Activated naive CD4-positive, alpha-beta T cell treated with anti-CD3 and anti-CD28 coated beads, Interleukin-2, amount 50 U/mL, for 72 hours (primary cell): ENCODE measurements at regions not wholly inside any gene's neighbourhood (a gene's known extent, or its start where the extent isn't known, plus 50 kb on each side); places are given as distances from the start of the nearest gene placed in this dataset.

Source experiments
- ATAC-seq, 2 donors: fragments of 150-1000 bp; cut with Tn5 transposase; 2 replicates each; pipeline ENCODE4 v1.10.0; 2021; ENCODE audit warnings: mild to moderate bottlenecking in 2 of 2, moderate library complexity in 2 of 2
- DNase-seq, 2 donors: peaks; one replicate each; pipeline ENCODE4 v3.0.0; 2021 to 2022; ENCODE audit warnings: low spot score in 2 of 2
- H3K27ac Mint-ChIP-seq, 2 donors: one replicate each; pipeline ENCODE4 v1.8.0; 2022; ENCODE audit warnings: mild to moderate bottlenecking in 2 of 2, mixed read lengths in 2 of 2
- H3K36me3 Mint-ChIP-seq, 2 donors: one replicate each; pipeline ENCODE4 v1.8.0; 2022; ENCODE audit warnings: mixed read lengths in 2 of 2
- H3K9me3 Mint-ChIP-seq, 2 donors: one replicate each; pipeline ENCODE4 v1.8.0; 2022; ENCODE audit warnings: mixed read lengths in 2 of 2

GRCh38 chr4:26094911-26095310 is 180.9 kb downstream of the SMIM20 start:
- H3K36me3 Mint-ChIP-seq = peaks cover 45 to 91% of the 10 kb centered on the region in 2 donors
- H3K27ac Mint-ChIP-seq = no peak overlapping the region
- ATAC-seq = no peak
- no peak for DNase-seq
- H3K9me3 Mint-ChIP-seq = peaks cover 34 to 57% of the 10 kb centered on the region in 2 donors

- DNase-seq = no peak
- H3K27ac Mint-ChIP-seq = no peak overlapping the region
- peaks cover 23 to 52% of the 10 kb centered on the region in 2 donors for H3K9me3 Mint-ChIP-seq
- H3K36me3 Mint-ChIP-seq = peaks cover 20 to 65% of the 10 kb centered on the region in 2 donors
- no peak for ATAC-seq
Observed at GRCh38 chr4:26099967-26100366, 185.9 kb downstream of the SMIM20 start.

GRCh38 chr4:26101011-26101410 is 187.0 kb downstream of the SMIM20 start:
- H3K9me3 Mint-ChIP-seq = peaks cover 23 to 52% of the 10 kb centered on the region in 2 donors
- ATAC-seq (no peak), DNase-seq (no peak)
- peak overlapping the region in 1 of 2 donors; percentile 26 for H3K27ac Mint-ChIP-seq
- H3K36me3 Mint-ChIP-seq = peaks cover 20 to 64% of the 10 kb centered on the region in 2 donors

- no peak for DNase-seq
- Mint-ChIP-seq H3K27ac (no peak overlapping the region), H3K36me3 (peaks cover 7 to 53% of the 10 kb centered on the region in 2 donors), H3K9me3 (peaks cover 8 to 33% of the 10 kb centered on the region in 2 donors)
- ATAC-seq = no peak
Observed at GRCh38 chr4:26104056-26104685, 190.2 kb downstream of the SMIM20 start.

GRCh38 chr4:26105337-26105736 is 191.3 kb downstream of the SMIM20 start:
- H3K9me3 Mint-ChIP-seq = peaks cover 0 to 28% of the 10 kb centered on the region in 2 donors
- peaks cover 0 to 47% of the 10 kb centered on the region in 2 donors for H3K36me3 Mint-ChIP-seq
- ATAC-seq (no peak), DNase-seq (no peak)
- no peak overlapping the region for H3K27ac Mint-ChIP-seq

- H3K36me3 Mint-ChIP-seq = peaks cover 0 to 49% of the 10 kb centered on the region in 2 donors
- H3K27ac Mint-ChIP-seq = no peak overlapping the region
- H3K9me3 Mint-ChIP-seq = peaks cover 0 to 30% of the 10 kb centered on the region in 2 donors
- ATAC-seq = no peak
- no peak for DNase-seq
Observed at GRCh38 chr4:26105815-26106699, 192.0 kb downstream of the SMIM20 start.

- Mint-ChIP-seq H3K36me3 (peaks cover 0 to 56% of the 10 kb centered on the region in 2 donors), H3K9me3 (peaks cover 0 to 38% of the 10 kb centered on the region in 2 donors), H3K27ac (no peak overlapping the region)
- ATAC-seq (no peak), DNase-seq (no peak)
Observed at GRCh38 chr4:26106776-26107175, 192.8 kb downstream of the SMIM20 start.

- peaks cover 2 to 69% of the 10 kb centered on the region in 2 donors for H3K36me3 Mint-ChIP-seq
- DNase-seq = no peak
- peaks cover under 1 to 44% of the 10 kb centered on the region in 2 donors for H3K9me3 Mint-ChIP-seq
- H3K27ac Mint-ChIP-seq = no peak overlapping the region
- no peak for ATAC-seq
Observed at GRCh38 chr4:26108054-26108453, 194.0 kb downstream of the SMIM20 start.

GRCh38 chr4:26110493-26110892 is 196.5 kb downstream of the SMIM20 start:
- ATAC-seq (no peak), DNase-seq (no peak)
- peaks cover 7 to 46% of the 10 kb centered on the region in 2 donors for H3K9me3 Mint-ChIP-seq
- no peak overlapping the region for H3K27ac Mint-ChIP-seq
- H3K36me3 Mint-ChIP-seq = peaks cover 7 to 69% of the 10 kb centered on the region in 2 donors

- DNase-seq (no peak), ATAC-seq (no peak)
- peaks cover 7 to 47% of the 10 kb centered on the region in 2 donors for H3K9me3 Mint-ChIP-seq
- H3K36me3 Mint-ChIP-seq = peaks cover 7 to 56% of the 10 kb centered on the region in 2 donors
- no peak overlapping the region for H3K27ac Mint-ChIP-seq
Observed at GRCh38 chr4:26113339-26113940, 199.4 kb downstream of the SMIM20 start.

GRCh38 chr4:26116057-26116456 is 202.0 kb downstream of the SMIM20 start:
- H3K9me3 Mint-ChIP-seq = peaks cover 7 to 46% of the 10 kb centered on the region in 2 donors
- DNase-seq (no peak), ATAC-seq (no peak)
- no peak overlapping the region for H3K27ac Mint-ChIP-seq
- peaks cover 7 to 49% of the 10 kb centered on the region in 2 donors for H3K36me3 Mint-ChIP-seq

- Mint-ChIP-seq H3K36me3 (peaks cover 0 to 21% of the 10 kb centered on the region in 2 donors), H3K27ac (no peak overlapping the region), H3K9me3 (peaks cover 0 to 23% of the 10 kb centered on the region in 2 donors)
- ATAC-seq (no peak), DNase-seq (no peak)
Observed at GRCh38 chr4:26120098-26120825, 200.6 kb upstream of the RBPJ start.

GRCh38 chr4:26122690-26123089 is 198.1 kb upstream of the RBPJ start:
- no peak for ATAC-seq
- Mint-ChIP-seq H3K9me3 (peaks cover 4 to 22% of the 10 kb centered on the region in 2 donors), H3K36me3 (peaks cover 0 to 35% of the 10 kb centered on the region in 2 donors)

GRCh38 chr4:26124753-26125321 is 196.0 kb upstream of the RBPJ start:
- no peak overlapping the region for H3K27ac Mint-ChIP-seq
- peaks cover 7 to 27% of the 10 kb centered on the region in 2 donors for H3K9me3 Mint-ChIP-seq
- ATAC-seq = no peak
- H3K36me3 Mint-ChIP-seq = peaks cover 0 to 50% of the 10 kb centered on the region in 2 donors
- no peak for DNase-seq

More at GRCh38 chr4:26122690-26123089, 198.1 kb upstream of the RBPJ start:
- H3K27ac Mint-ChIP-seq = no peak overlapping the region
- DNase-seq = no peak

GRCh38 chr4:26126143-26126718 is 194.6 kb upstream of the RBPJ start:
- Mint-ChIP-seq H3K36me3 (peaks cover 0 to 60% of the 10 kb centered on the region in 2 donors), H3K27ac (no peak overlapping the region), H3K9me3 (peaks cover 7 to 22% of the 10 kb centered on the region in 2 donors)
- ATAC-seq (no peak), DNase-seq (no peak)

GRCh38 chr4:26126994-26127393 is 193.8 kb upstream of the RBPJ start:
- Mint-ChIP-seq H3K36me3 (peaks cover 0 to 54% of the 10 kb centered on the region in 2 donors), H3K9me3 (peaks cover 7 to 22% of the 10 kb centered on the region in 2 donors), H3K27ac (no peak overlapping the region)
- ATAC-seq = no peak
- no peak for DNase-seq
